Ovary (tissue), 7 donors: ENCODE measurements at regions not wholly inside any gene's neighbourhood (a gene's known extent, or its start where the extent isn't known, plus 50 kb on each side); places are given as distances from the start of the nearest gene placed in this dataset.

Experiments used
- DNase-seq, 5 donors: peaks; one replicate each; pipeline ENCODE4 v3.0.0-alpha.2; 2019 to 2020
- H3K27ac ChIP-seq, 2 donors: fragments of 200-600 bp; one replicate each; pipeline versions ENCODE4 v1.5.1 to v1.8.0; 2019 to 2022
- H3K27me3 ChIP-seq: fragments of 200-600 bp; one replicate; pipeline ENCODE4 v1.8.0; 2022
- H3K36me3 ChIP-seq: fragments of 200-600 bp; sonication (generic); one replicate; pipeline ENCODE4 v1.5.1; 2019
- H3K4me1 ChIP-seq: one replicate; pipeline ENCODE4 v1.8.1; 2013; ENCODE audit warnings: mild to moderate bottlenecking, moderate library complexity; ENCODE audit not compliant: insufficient read depth
- H3K4me3 ChIP-seq: fragments of 200-600 bp; sonication (generic); one replicate; pipeline ENCODE4 v1.5.1; 2017
- H3K9me3 ChIP-seq, 2 donors: fragments of 200-600 bp in 1 of 2; sonication (generic) in 1 of 2; one replicate each; pipeline versions ENCODE4 v1.5.1 to v1.8.1; 2013 to 2019; ENCODE audit warnings: mild to moderate bottlenecking in 1 of 2, moderate library complexity in 1 of 2
- CTCF ChIP-seq, 3 donors: fragments of 450-650 bp in 2 of 3; fragments of 200-600 bp in 1 of 3; IDR thresholded peaks; one replicate each; pipeline versions ENCODE4 v1.5.1 to v1.8.0; 2016 to 2022; ENCODE audit warnings: antibody characterized with exemption in 3 of 3, mild to moderate bottlenecking in 1 of 3
- EP300 ChIP-seq: sonication (generic); formaldehyde crosslinking; IDR thresholded peaks from one replicate; pipeline ENCODE4 v1.6.1; 2017; ENCODE audit warnings: antibody characterized with exemption
- POLR2A ChIP-seq: fragments of 450-650 bp; IDR thresholded peaks from one replicate; pipeline ENCODE4 v1.6.1; 2017; ENCODE audit warnings: antibody characterized with exemption, mild to moderate bottlenecking, moderate library complexity
- WGBS, 3 donors: extraction: QIAGEN DNeasy Blood & Tissue Kit in 1 of 3; methylation state at CpG; one replicate each; pipeline versions ENCODE4 v1.1.5 to v1.1.7; 2013 to 2017; 5-methylcytosine and 5-hydroxymethylcytosine counted together
- intact Hi-C, 4 donors: fragments of 100-400 bp; cut with DNase I; formaldehyde crosslinking; loops; one replicate each; pipeline versions ENCODE4 v1.11.0 to v1.15.1; 2022 to 2023
- donor health status: DM: no; HTN: no; CAD: no; lungs with moderate emphysema.
- donor health status: DM: no; HTN: no; CAD: no.
- donor health status: Bipolar disorder and iron deficiency.
- donor health status: DM: no; HTN: no; CAD: no.
- donor health status: DM: yes; HTN: yes; CAD: no.

- Histone ChIP-seq H3K4me1 (no peaks in the 10 kb centered on the region), H3K9me3 (no peaks in the 10 kb centered on the region), H3K27me3 (no peaks in the 10 kb centered on the region), H3K27ac (no peak overlapping the region), H3K36me3 (no peaks in the 10 kb centered on the region), H3K4me3 (no peak overlapping the region)
- TF ChIP-seq POLR2A (no peak), EP300 (no peak), CTCF (IDR thresholded peaks at IDR 0.05) (no peak)
- intact Hi-C loops = no loop called here
- WGBS, 3 donors = 42 to 53% (median 47%) methylated on average over 5 of the region's 5 CpGs
- no peak for DNase-seq
Measured at GRCh38 chr7:50204581-50204980, 99.9 kb upstream of the IKZF1 start.

- no peaks in the 10 kb centered on the region for H3K36me3 ChIP-seq
- H3K9me3 ChIP-seq = no peaks in the 10 kb centered on the region
- H3K4me3 ChIP-seq = no peak overlapping the region
- H3K27me3 ChIP-seq = no peaks in the 10 kb centered on the region
- no peaks in the 10 kb centered on the region for H3K4me1 ChIP-seq
- no peak for DNase-seq
- TF ChIP-seq POLR2A = no peak
- no peak for TF ChIP-seq EP300
- no peak for TF ChIP-seq CTCF (IDR thresholded peaks at IDR 0.05)
- 73 to 77% (median 74%) methylated on average over 4 of the region's 4 CpGs for WGBS, 3 donors
- H3K27ac ChIP-seq = no peak overlapping the region
- intact Hi-C loops = no loop called here
Measured at GRCh38 chr7:50203521-50203920, 101.0 kb upstream of the IKZF1 start.

GRCh38 chr7:50202052-50202555, 102.4 kb upstream of the IKZF1 start:
- TF ChIP-seq CTCF (IDR thresholded peaks at IDR 0.05) (no peak), EP300 (no peak), POLR2A (no peak)
- Histone ChIP-seq H3K36me3 (no peaks in the 10 kb centered on the region), H3K4me3 (no peak overlapping the region), H3K27ac (no peak overlapping the region), H3K27me3 (no peaks in the 10 kb centered on the region), H3K9me3 (no peaks in the 10 kb centered on the region), H3K4me1 (no peaks in the 10 kb centered on the region)
- no peak for DNase-seq
- intact Hi-C loops = no loop called here
- 50 to 61% (median 53%) methylated on average over 1 of the region's 1 CpG for WGBS, 3 donors

GRCh38 chr7:50199824-50200223, 104.7 kb upstream of the IKZF1 start:
- no peak for DNase-seq
- WGBS, 3 donors = 43 to 57% (median 51%) methylated on average over 5 of the region's 5 CpGs
- Histone ChIP-seq H3K4me3 (no peak overlapping the region), H3K9me3 (no peaks in the 10 kb centered on the region), H3K4me1 (no peaks in the 10 kb centered on the region), H3K27ac (no peak overlapping the region), H3K36me3 (no peaks in the 10 kb centered on the region), H3K27me3 (no peaks in the 10 kb centered on the region)
- no peak for TF ChIP-seq EP300
- TF ChIP-seq CTCF (IDR thresholded peaks at IDR 0.05) = no peak
- no peak for TF ChIP-seq POLR2A
- intact Hi-C loops = no loop called here

GRCh38 chr7:50197549-50197948, 104.5 kb upstream of the ZPBP start:
- Histone ChIP-seq H3K9me3 (no peaks in the 10 kb centered on the region), H3K4me3 (no peak overlapping the region), H3K36me3 (no peaks in the 10 kb centered on the region), H3K27ac (no peak overlapping the region), H3K4me1 (no peaks in the 10 kb centered on the region), H3K27me3 (no peaks in the 10 kb centered on the region)
- DNase-seq = no peak
- TF ChIP-seq POLR2A (no peak), EP300 (no peak), CTCF (IDR thresholded peaks at IDR 0.05) (no peak)
- intact Hi-C loops = no loop called here
- 50 to 57% (median 51%) methylated on average over 9 of the region's 9 CpGs for WGBS, 3 donors
